PC-9 (cell line): ENCODE measurements at regions not wholly inside any gene's neighbourhood (a gene's known extent, or its start where the extent isn't known, plus 50 kb on each side); places are given as distances from the start of the nearest gene placed in this dataset.
"Not testable (repeated sequence)": the region's sequence is repeated elsewhere in the genome, so short reads cannot be mapped to it uniquely, and the experiment has no call there.

ENCODE experiments used
- BruUV-seq: library from RNA; stranded (reverse); fragments of 400-500 nt; replicated peaks from 2 replicates; lab custom pipeline; 2021; lab: Mats Ljungman, UMichigan
- CTCF ChIA-PET: fragments of 300-600 bp; sonication (Branson Sonifier 250); formaldehyde crosslinking; loops from one replicate; lab custom pipeline; 2022; ENCODE audit warnings: antibody characterized with exemption; lab: Charles Lee
- POLR2A ChIA-PET: fragments of 300-600 bp; sonication (Branson Sonifier 250); formaldehyde crosslinking; loops from one replicate; lab custom pipeline; 2022; ENCODE audit warnings: antibody characterized with exemption; ENCODE audit not compliant: unreplicated experiment; lab: Charles Lee
- DNase-seq, 2 experiments: peaks; one replicate each; pipeline versions ENCODE4 v3.0.0 to v3.0.0-alpha.2; 2015 to 2022; ENCODE audit warnings: mixed read lengths in 1 of 2
- H2AFZ ChIP-seq: fragments of 200-600 bp; sonication (generic); 2 replicates; pipeline ENCODE4 v1.8.1; 2017; ENCODE audit warnings: antibody characterized with exemption
- H3F3A ChIP-seq: fragments of 200-600 bp; sonication (generic); 2 replicates; pipeline ENCODE4 v1.8.1; 2017; ENCODE audit warnings: antibody characterized with exemption, mild to moderate bottlenecking, low read depth; ENCODE audit not compliant: insufficient read depth
- H3K27ac ChIP-seq: fragments of 200-600 bp; sonication (generic); 2 replicates; pipeline ENCODE4 v1.6.1; 2016; ENCODE audit warnings: mixed run types
- H3K27me3 ChIP-seq: fragments of 200-600 bp; sonication (generic); 2 replicates; pipeline ENCODE4 v1.6.1; 2016; ENCODE audit warnings: low read depth, mixed run types; ENCODE audit not compliant: insufficient read depth
- H3K36me3 ChIP-seq: fragments of 200-600 bp; sonication (generic); 2 replicates; pipeline ENCODE4 v1.6.1; 2016; ENCODE audit warnings: low read depth, mixed run types
- H3K4me1 ChIP-seq: fragments of 200-600 bp; sonication (generic); replicated peaks from 2 replicates; pipeline ENCODE4 v1.6.1; 2016; ENCODE audit warnings: mixed run types; ENCODE audit not compliant: insufficient read depth
- H3K4me2 ChIP-seq: fragments of 200-600 bp; sonication (generic); 2 replicates; pipeline ENCODE4 v1.6.1; 2017; ENCODE audit warnings: mixed run types
- H3K4me3 ChIP-seq: fragments of 200-600 bp; sonication (generic); 2 replicates; pipeline ENCODE4 v1.6.1; 2016; ENCODE audit warnings: mixed run types
- H3K79me2 ChIP-seq: fragments of 200-600 bp; sonication (generic); 2 replicates; pipeline ENCODE4 v1.6.1; 2017; ENCODE audit warnings: low read depth, mixed run types
- H3K9me2 ChIP-seq: fragments of 200-600 bp; sonication (generic); 2 replicates; pipeline ENCODE4 v1.8.1; 2017; ENCODE audit warnings: mild to moderate bottlenecking; ENCODE audit not compliant: insufficient read depth
- H3K9me3 ChIP-seq: fragments of 200-600 bp; sonication (generic); 2 replicates; pipeline ENCODE4 v1.8.1; 2016; ENCODE audit warnings: low read depth; ENCODE audit not compliant: insufficient read depth
- H4K20me1 ChIP-seq: fragments of 200-600 bp; sonication (generic); 2 replicates; pipeline ENCODE4 v1.8.1; 2017; ENCODE audit not compliant: insufficient read depth
- EZH2 ChIP-seq: fragments of 200-600 bp; sonication (generic); IDR thresholded peaks from 2 replicates; pipeline ENCODE4 v1.8.0; 2017; ENCODE audit warnings: antibody characterized with exemption, low read depth
- intact Hi-C: fragments of 100-400 bp; cut with micrococcal nuclease; formaldehyde crosslinking; loops from one replicate; pipeline ENCODE4 v1.10.0; 2022; ENCODE audit not compliant: unreplicated experiment
- TF ChIP-seq, protein P1 (sequence below): fragments of 200-600 bp; sonication (generic); conservative IDR thresholded peaks from 2 replicates; pipeline ENCODE4 v1.6.1; 2017; ENCODE audit warnings: mixed run types, antibody characterized with exemption, mild to moderate bottlenecking, moderate library complexity

DNA sequence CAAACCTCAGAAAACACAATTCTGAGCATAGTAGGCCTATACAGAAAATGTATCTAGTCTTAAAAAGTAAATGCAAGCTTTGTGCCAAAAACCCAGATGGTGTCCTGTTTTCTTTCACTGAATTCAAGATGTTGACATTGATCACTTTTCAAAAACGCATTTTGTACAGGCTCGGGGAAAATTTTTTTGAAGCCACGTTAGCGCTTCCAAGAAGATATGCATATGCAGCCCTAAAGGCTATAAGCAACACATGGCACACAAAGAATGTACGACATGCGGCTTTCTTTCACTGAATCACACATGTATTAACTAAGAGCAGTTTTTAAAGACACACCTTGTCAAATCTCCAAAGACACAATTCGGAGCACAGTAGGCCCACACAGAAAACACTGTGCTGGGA lies 115.4 kb downstream of the MRPL57 start:
- POLR2A ChIA-PET, result no interaction called here

DNA sequence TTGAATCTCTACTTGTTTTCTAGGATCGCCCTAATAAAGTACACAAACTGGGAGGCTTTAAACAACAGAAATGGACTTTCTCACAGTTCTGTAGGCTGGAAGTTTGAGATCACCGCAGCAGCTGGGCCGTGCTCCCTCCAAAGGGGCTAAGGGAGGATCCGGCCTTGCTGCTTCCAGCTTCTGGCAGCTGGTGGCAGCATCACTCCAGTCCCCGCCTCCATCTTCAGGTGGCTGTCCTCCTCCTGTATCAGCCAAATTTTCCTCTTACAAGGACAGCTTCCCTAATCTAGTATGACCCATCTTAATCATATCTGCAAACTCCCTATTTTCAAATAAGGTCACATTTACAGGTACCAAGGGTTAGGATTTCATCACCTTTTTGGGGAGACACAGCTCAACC lies 120.5 kb downstream of the MRPL57 start:
- H3K4me2 ChIP-seq, result peak overlapping the region; percentile 92; the same call in 1 of the 2 replicates
- H3K79me2 ChIP-seq, result peaks cover 29% of the 10 kb centered on the region
- H3K4me3 ChIP-seq, H3K27me3 ChIP-seq, H3K9me2 ChIP-seq, H2AFZ ChIP-seq, H3K9me3 ChIP-seq, BruUV-seq, H4K20me1 ChIP-seq, POLR2A ChIA-PET, H3K27ac ChIP-seq, H3K36me3 ChIP-seq: not testable (repeated sequence)
- CTCF ChIA-PET, result interaction anchor here (0.6 to 1.9 kb wide), 3 partner anchors 29 to 180 kb away, joined by 3 to 8 read pairs (median 3); no protein-coding TSS in a partner anchor
- TF ChIP-seq, protein P1, sequence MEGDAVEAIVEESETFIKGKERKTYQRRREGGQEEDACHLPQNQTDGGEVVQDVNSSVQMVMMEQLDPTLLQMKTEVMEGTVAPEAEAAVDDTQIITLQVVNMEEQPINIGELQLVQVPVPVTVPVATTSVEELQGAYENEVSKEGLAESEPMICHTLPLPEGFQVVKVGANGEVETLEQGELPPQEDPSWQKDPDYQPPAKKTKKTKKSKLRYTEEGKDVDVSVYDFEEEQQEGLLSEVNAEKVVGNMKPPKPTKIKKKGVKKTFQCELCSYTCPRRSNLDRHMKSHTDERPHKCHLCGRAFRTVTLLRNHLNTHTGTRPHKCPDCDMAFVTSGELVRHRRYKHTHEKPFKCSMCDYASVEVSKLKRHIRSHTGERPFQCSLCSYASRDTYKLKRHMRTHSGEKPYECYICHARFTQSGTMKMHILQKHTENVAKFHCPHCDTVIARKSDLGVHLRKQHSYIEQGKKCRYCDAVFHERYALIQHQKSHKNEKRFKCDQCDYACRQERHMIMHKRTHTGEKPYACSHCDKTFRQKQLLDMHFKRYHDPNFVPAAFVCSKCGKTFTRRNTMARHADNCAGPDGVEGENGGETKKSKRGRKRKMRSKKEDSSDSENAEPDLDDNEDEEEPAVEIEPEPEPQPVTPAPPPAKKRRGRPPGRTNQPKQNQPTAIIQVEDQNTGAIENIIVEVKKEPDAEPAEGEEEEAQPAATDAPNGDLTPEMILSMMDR, result peak; percentile 57
- intact Hi-C loops, result loop anchor here (1.0 to 10.0 kb wide), 6 partner anchors 160 to 802 kb away; partner anchors contain the start of genes IL17D, MICU2 and ZDHHC20
- DNase-seq, result peak; percentile 27 to 47
- peaks cover 15% of the 10 kb centered on the region; the same call in 1 of the 2 replicates for H3F3A ChIP-seq
- peaks cover 18% of the 10 kb centered on the region for H3K4me1 ChIP-seq

More for the DNA sequence above, 115.4 kb downstream of the MRPL57 start:
- H3K4me2 ChIP-seq, result no peak overlapping the region
- intact Hi-C loops, result loop anchor here (10.0 kb wide), 1 partner anchor 797 kb away; no protein-coding TSS in a partner anchor
- H3K9me2 ChIP-seq, result no peaks in the 10 kb centered on the region
- H3K27me3 ChIP-seq, result no peaks in the 10 kb centered on the region
- no peaks in the 10 kb centered on the region for H3K9me3 ChIP-seq
- no peak overlapping the region for H3K4me3 ChIP-seq
- H3F3A ChIP-seq, result no peaks in the 10 kb centered on the region
- no peak overlapping the region for H3K27ac ChIP-seq
- no peaks in the 10 kb centered on the region for H3K79me2 ChIP-seq
- DNase-seq, result no peak
- no peaks in the 10 kb centered on the region for H4K20me1 ChIP-seq
- CTCF ChIA-PET, result no interaction called here
- H2AFZ ChIP-seq, result no peak overlapping the region
- no TSS peak for BruUV-seq
- H3K4me1 ChIP-seq, result no peaks in the 10 kb centered on the region
- TF ChIP-seq, protein P1, result no peak
- TF ChIP-seq EZH2, result no peak
- no peaks in the 10 kb centered on the region for H3K36me3 ChIP-seq

DNA sequence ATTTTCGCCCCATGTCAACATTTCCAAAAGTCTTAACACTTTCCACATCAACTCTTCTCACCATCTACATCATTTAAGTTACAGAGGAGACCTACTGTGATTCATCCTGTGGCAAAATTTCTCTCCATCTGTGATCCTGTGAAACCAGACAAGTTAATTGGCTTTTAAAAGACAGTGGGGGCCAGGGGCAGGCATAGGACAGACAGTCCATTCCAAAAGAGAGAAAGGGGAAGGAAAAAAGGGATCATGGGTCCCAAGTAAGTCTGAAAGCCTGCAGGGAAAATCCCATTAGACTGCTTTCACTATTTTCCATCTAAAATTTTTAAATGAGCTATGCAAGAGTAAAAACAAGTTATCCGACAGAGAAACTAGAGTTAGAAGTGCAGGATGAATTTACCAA lies 121.0 kb downstream of the MRPL57 start:
- H3K79me2 ChIP-seq, result peaks cover 29% of the 10 kb centered on the region
- H3K27ac ChIP-seq, result no peak overlapping the region
- peak overlapping the region; percentile 92 for H3K4me2 ChIP-seq
- H3K4me3 ChIP-seq, result peak overlapping the region; percentile 70; the same call in 1 of the 2 replicates
- BruUV-seq, result no TSS peak
- H3K9me2 ChIP-seq, result no peaks in the 10 kb centered on the region
- ChIA-PET CTCF (interaction anchor here (0.5 to 1.9 kb wide), 4 partner anchors 29 to 180 kb away, joined by 3 to 8 read pairs (median 4); no protein-coding TSS in a partner anchor), POLR2A (no interaction called here)
- H3F3A ChIP-seq, result peaks cover 15% of the 10 kb centered on the region; the same call in 1 of the 2 replicates
- H3K27me3 ChIP-seq, result no peaks in the 10 kb centered on the region
- H2AFZ ChIP-seq, result no peak overlapping the region; the same call in 1 of the 2 replicates
- H3K9me3 ChIP-seq, result no peaks in the 10 kb centered on the region
- H3K36me3 ChIP-seq, result no peaks in the 10 kb centered on the region
- peaks cover 18% of the 10 kb centered on the region for H3K4me1 ChIP-seq
- H4K20me1 ChIP-seq, result no peaks in the 10 kb centered on the region; the same call in 1 of the 2 replicates
- DNase-seq, result no peak
- intact Hi-C loops, result loop anchor here (1.0 to 10.0 kb wide), 6 partner anchors 160 to 803 kb away; partner anchors contain the start of genes IL17D, MICU2 and ZDHHC20
- TF ChIP-seq EZH2, result no peak
